ENCODE measurements at regions not wholly inside any gene's neighbourhood (a gene's known extent, or its start where the extent isn't known, plus 50 kb on each side); places are given as distances from the start of the nearest gene placed in this dataset.
"Not testable (repeated sequence)": the region's sequence is repeated elsewhere in the genome, so short reads cannot be mapped to it uniquely, and the experiment has no call there.

DNA sequence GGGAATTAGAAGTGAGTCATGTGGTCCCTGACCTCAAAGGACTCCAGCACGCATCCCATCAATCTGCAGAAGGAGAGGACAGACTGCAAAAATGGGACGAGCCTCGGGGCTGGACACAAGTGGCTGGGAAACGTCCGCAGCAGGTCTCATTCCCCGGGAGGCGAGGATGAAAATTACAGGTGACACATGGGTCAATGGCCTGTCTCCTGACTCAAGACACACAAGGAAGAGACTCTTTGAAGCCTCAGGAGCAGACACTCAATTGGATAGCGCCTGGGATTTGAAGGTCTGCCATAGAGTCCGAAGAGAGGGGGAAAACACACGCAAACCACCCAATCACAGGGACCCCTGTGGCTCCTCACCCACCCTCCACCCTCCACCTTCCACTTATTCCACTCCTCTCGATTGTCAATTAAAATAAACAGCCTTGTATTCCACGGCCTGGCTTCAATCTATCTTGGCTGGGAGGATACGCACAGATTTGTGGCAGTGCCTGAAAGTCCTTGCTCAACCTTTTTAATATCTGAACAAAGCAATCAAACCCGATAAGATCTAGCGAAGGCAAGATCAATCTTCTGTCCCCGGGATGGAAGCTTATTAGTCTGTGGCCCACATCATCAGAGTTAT, 101.8 kb upstream of the CADM1 start:
- H3K27me3 ChIP-seq (ENCODE audit: control insufficient read depth, insufficient read depth, low read length) = no peaks in the 10 kb centered on the region
- no peaks in the 10 kb centered on the region for H3K9me3 ChIP-seq (ENCODE audit: control insufficient read depth in 2 of 3, insufficient read depth in 1 of 3, low read length in 3 of 3)
- FAIRE-seq (no peak), DNase-seq (peak in 2 of 5 donors; percentile 23 to 29)
- no peak overlapping the region for H3K27ac ChIP-seq (ENCODE audit: low read depth in 2 of 2, low read length in 2 of 2)
- no peak overlapping the region for H3K9ac ChIP-seq (ENCODE audit: low read length in 3 of 3)
- TF ChIP-seq CTCF (IDR thresholded peaks at IDR 0.05; ENCODE audit: borderline replicate concordance, extremely low read depth, insufficient read depth) = no peak
- H3K36me3 ChIP-seq (ENCODE audit: control insufficient read depth in 2 of 3, insufficient read depth in 3 of 3, low read length in 3 of 3) = no peaks in the 10 kb centered on the region
- no peaks in the 10 kb centered on the region for H3K4me1 ChIP-seq (ENCODE audit: control insufficient read depth in 2 of 3, insufficient read depth in 2 of 3, low read depth in 1 of 3, low read length in 3 of 3)
- intact Hi-C loops (cut with DNase I) = no loop called here
- no peak overlapping the region for H3K4me3 ChIP-seq (ENCODE audit: low read length in 3 of 3)

DNA sequence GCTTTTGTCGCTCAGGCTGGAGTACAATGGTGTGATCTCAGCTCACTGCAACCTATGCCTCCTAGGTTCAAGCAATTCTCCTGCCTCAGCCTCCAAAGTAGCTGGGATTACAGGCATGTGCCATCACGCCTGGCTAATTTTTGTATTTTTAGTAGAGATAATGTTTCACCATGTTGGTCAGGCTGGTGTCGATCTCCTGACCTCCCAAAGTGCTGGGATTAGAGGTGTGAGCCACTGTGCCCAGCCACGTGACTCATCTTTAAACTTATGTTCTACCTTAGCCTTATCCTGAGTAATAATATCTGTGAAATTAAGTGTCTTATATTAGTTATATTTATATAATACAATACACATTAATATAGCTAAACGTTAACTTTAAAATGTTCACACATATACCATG, 101.2 kb upstream of the CADM1 start:
- H3K36me3 ChIP-seq (ENCODE audit: control insufficient read depth in 2 of 3, insufficient read depth in 3 of 3, low read length in 3 of 3); H3K4me3 ChIP-seq (ENCODE audit: low read length in 3 of 3); DNase-seq; H3K9ac ChIP-seq (ENCODE audit: low read length in 3 of 3); H3K9me3 ChIP-seq (ENCODE audit: control insufficient read depth in 2 of 3, insufficient read depth in 1 of 3, low read length in 3 of 3); H3K27ac ChIP-seq (ENCODE audit: low read depth in 2 of 2, low read length in 2 of 2); H3K4me1 ChIP-seq (ENCODE audit: control insufficient read depth in 2 of 3, insufficient read depth in 2 of 3, low read depth in 1 of 3, low read length in 3 of 3); H3K27me3 ChIP-seq (ENCODE audit: control insufficient read depth, insufficient read depth, low read length); intact Hi-C loops (cut with DNase I); FAIRE-seq: not testable (repeated sequence)

DNA sequence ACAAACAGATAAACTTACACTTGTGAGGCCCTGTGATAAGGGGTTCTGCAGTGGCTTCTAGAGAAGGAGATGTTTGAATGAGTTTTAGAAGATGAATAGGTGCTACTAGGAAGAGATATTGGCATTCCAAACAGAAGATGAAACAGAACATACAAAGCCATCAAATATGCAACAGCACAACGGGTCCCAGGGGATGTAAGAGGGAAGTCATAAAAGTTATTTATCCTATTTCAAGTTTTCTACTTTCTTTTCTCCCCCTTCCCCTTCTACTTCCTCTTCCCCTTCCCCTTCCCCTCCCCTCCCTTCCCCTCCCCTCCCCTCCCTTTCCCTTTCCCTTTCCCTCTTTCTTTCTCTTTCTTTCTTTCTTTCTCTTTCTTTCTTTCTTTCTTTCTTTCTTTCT, 94.9 kb upstream of the CADM1 start:
- no peak overlapping the region for H3K4me3 ChIP-seq (ENCODE audit: low read length in 3 of 3)
- H3K27ac ChIP-seq (ENCODE audit: low read depth in 2 of 2, low read length in 2 of 2) = no peak overlapping the region
- no peaks in the 10 kb centered on the region for H3K27me3 ChIP-seq (ENCODE audit: control insufficient read depth, insufficient read depth, low read length)
- H3K9ac ChIP-seq (ENCODE audit: low read length in 3 of 3) = no peak overlapping the region
- intact Hi-C loops (cut with DNase I) = no loop called here
- H3K9me3 ChIP-seq (ENCODE audit: control insufficient read depth in 2 of 3, insufficient read depth in 1 of 3, low read length in 3 of 3) = no peaks in the 10 kb centered on the region
- H3K4me1 ChIP-seq (ENCODE audit: control insufficient read depth in 2 of 3, insufficient read depth in 2 of 3, low read depth in 1 of 3, low read length in 3 of 3) = no peaks in the 10 kb centered on the region
- H3K36me3 ChIP-seq (ENCODE audit: control insufficient read depth in 2 of 3, insufficient read depth in 3 of 3, low read length in 3 of 3) = no peaks in the 10 kb centered on the region
- no peak for TF ChIP-seq CTCF (IDR thresholded peaks at IDR 0.05; ENCODE audit: borderline replicate concordance, extremely low read depth, insufficient read depth)
- FAIRE-seq = no peak
- no peak for DNase-seq

- H3K4me1 ChIP-seq (ENCODE audit: control insufficient read depth in 2 of 3, insufficient read depth in 2 of 3, low read depth in 1 of 3, low read length in 3 of 3) = no peaks in the 10 kb centered on the region
- H3K4me3 ChIP-seq (ENCODE audit: low read length in 3 of 3) = no peak overlapping the region
- H3K9ac ChIP-seq (ENCODE audit: low read length in 3 of 3) = no peak overlapping the region
- H3K27ac ChIP-seq (ENCODE audit: low read depth in 2 of 2, low read length in 2 of 2) = no peak overlapping the region
- no peaks in the 10 kb centered on the region for H3K9me3 ChIP-seq (ENCODE audit: control insufficient read depth in 2 of 3, insufficient read depth in 1 of 3, low read length in 3 of 3)
- no peaks in the 10 kb centered on the region for H3K27me3 ChIP-seq (ENCODE audit: control insufficient read depth, insufficient read depth, low read length)
- H3K36me3 ChIP-seq (ENCODE audit: control insufficient read depth in 2 of 3, insufficient read depth in 3 of 3, low read length in 3 of 3) = no peaks in the 10 kb centered on the region
- intact Hi-C loops (cut with DNase I) = no loop called here
- TF ChIP-seq CTCF (IDR thresholded peaks at IDR 0.05; ENCODE audit: borderline replicate concordance, extremely low read depth, insufficient read depth) = no peak
- FAIRE-seq (no peak), DNase-seq (no peak)
Measured at GRCh38 chr11:115598257-115598901, 94.2 kb upstream of the CADM1 start.
